ENCODE measurements at regions not wholly inside any gene's neighbourhood (a gene's known extent, or its start where the extent isn't known, plus 50 kb on each side); places are given as distances from the start of the nearest gene placed in this dataset.
"Not testable (repeated sequence)": the region's sequence is repeated elsewhere in the genome, so short reads cannot be mapped to it uniquely, and the experiment has no call there.

- DNase-seq (ENCODE audit: low read depth): no peak
These were observed 127.7 kb upstream of the KIF2A start for GRCh38 chr5:62178258-62178657.

DNA sequence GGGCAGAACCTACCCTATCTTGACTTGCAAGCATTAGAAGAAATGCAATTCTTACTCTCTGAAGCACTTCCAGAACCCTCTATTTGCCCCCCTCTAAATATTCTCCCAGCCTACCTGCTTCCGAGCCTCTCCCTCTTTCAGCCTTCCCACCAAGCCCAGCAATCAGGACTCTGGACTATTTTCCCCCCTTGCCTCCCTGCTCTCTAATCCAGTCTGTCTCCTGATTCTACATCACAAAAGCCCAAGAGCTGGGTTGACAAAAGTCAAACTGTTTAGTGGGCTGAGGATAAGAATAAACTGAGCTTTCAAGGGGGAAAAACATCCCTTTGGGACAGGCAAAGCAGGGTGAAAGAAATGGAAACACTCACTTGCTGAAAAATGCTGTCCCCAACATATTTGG, 123.2 kb upstream of the KIF2A start:
- no peak for DNase-seq (ENCODE audit: low read depth)

DNA sequence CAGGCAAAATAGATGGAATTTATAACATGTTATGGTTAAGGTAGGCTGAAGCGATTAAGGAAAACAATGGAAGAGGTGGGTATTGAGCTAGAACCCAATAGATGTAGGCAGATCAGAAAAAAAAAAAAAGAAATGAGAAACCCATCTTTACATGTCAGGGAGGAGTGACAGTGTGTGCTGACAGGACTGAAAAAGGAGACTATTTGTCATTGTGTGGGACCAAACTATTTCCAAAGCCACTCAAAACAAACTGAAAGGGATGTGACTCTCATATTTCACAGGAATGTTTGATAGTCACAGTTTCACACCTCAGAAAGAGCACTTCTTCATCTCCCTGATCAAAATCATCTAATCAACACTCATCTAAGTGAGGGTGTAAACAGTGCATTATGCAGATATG, 122.3 kb upstream of the KIF2A start:
- no peak for DNase-seq (ENCODE audit: low read depth)

DNA sequence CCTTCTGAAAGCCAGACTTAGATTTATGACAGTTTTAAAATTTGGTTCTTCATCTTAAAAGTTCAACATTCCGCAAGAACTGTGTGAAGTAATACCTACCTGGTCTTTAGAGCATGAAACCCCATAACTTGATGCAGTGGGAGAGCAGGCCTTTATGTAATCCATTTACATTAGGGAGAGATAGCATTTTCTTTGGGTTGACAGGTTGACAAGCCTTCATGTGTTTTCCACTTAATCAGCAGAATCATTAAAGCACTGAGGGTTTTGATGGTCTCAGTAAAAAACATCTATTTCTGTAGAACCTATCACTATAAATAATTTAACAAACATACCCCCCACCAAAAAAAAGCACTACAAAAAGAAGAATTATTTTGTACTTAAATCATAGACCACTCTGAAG, 121.6 kb upstream of the KIF2A start:
- DNase-seq (ENCODE audit: low read depth): no peak

DNA sequence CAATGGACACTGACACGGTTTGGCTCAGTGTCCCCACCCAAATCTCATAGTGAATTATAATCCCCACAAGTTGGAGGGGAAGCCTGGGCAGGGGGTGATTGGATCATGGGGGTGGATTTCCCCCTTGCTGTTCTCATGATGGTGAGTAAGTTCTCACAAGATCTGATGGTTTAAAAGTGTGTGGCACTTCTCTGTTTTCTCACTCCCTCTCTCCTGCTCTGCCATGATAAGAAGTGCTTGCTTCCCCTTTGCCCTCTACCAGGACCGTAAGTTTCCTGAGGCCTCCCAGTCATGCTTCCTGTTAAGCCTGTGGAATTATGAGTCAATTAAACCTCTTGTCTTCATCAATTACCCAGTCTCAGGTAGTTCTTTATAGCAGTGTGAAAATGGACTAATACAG, 115.8 kb upstream of the KIF2A start:
- DNase-seq (ENCODE audit: low read depth): no peak

DNA sequence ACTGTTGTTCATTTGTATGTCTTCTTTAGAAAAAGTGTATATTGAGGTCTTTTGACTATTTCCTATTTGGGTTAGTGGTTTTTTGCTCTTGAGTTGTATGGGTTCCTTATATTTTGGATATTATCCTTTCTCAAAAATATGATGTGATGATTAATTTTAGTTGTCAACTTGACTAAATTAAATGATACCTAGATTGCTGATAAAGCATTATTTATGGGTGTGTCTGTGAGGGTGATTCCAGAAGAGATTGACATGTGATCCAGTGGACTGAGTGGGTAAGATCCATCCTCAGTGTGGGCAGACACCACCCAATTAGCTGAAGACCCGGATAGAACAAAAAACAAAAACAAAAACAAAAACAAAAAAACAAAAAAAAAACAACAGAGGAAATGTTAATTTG, 115.1 kb upstream of the KIF2A start:
- DNase-seq (ENCODE audit: low read depth): no peak

- DNase-seq (ENCODE audit: low read depth): no peak
These were observed 113.0 kb upstream of the KIF2A start for GRCh38 chr5:62192958-62193357.

DNA sequence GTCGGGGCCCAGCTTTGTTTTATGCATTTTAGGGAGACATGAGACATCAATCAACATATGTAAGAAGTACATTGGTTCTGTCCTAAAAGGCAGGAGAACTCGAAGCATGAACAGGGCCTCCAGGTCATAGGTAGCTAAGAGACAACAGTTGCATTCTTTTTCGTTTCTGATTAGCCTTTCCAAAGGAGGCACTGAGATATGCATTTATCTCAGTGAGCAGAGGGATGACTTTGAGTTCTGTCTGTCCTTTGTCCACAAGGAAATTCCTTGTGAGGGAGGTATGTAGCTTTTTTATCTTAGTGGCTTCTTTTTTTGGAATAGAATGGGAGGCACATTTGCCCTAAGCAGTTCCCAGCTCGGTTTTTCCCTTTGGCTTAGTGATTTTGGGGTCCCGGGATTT, 109.5 kb upstream of the KIF2A start:
- DNase-seq (ENCODE audit: low read depth): not testable (repeated sequence)

- DNase-seq (ENCODE audit: low read depth): no peak
These were observed 108.3 kb upstream of the KIF2A start for GRCh38 chr5:62197697-62198096.

GRCh38 chr5:62198421-62198820, 107.6 kb upstream of the KIF2A start:
- no peak for DNase-seq (ENCODE audit: low read depth)

DNA sequence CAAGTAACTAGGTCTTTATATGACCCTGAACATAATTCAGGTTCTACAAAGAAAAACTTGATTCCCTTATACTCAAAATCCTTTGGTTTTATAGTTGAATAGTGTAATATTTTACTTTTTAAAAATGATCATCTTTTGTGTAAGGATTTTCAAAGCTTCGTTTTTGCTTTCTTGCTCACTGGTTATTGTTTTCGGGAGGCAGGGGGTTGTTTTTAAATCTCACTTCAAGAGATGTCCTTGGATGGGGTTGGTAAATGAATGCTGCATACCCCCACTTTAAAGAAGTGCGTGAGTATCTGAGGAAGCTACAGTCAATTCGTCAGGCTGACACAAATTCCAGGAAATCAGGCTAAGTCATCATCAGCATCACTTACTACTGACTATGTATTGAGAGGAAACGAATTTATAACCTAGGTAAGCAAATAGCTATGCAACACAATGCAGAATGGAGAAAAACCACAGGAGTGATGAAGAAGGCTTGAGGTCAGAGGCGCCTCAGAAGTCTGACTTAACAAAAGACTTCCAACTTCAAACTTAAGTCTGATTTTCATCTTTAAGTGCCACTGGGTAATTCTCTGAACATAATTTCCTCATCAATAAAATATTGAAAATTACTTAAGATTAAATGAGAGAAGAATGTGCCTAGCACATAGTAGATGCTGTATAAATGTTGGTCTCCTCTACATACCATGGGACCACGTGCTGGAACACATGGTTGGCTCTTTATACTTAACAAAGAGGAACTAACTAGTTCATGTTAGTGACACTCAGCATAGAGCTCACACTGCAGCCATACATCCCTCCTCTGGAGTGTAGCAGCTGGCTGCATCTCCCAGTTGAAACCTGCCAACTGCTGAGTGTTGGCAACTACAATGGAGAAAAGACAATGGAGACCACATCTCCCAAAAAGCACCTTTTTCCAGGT, 106.0 kb upstream of the KIF2A start:
- DNase-seq (ENCODE audit: low read depth): no peak

- no peak for DNase-seq (ENCODE audit: low read depth)
These were observed 99.7 kb upstream of the KIF2A start for GRCh38 chr5:62206150-62206829.

- DNase-seq (ENCODE audit: low read depth): no peak
These were observed 97.7 kb upstream of the KIF2A start for GRCh38 chr5:62208218-62208852.

DNA sequence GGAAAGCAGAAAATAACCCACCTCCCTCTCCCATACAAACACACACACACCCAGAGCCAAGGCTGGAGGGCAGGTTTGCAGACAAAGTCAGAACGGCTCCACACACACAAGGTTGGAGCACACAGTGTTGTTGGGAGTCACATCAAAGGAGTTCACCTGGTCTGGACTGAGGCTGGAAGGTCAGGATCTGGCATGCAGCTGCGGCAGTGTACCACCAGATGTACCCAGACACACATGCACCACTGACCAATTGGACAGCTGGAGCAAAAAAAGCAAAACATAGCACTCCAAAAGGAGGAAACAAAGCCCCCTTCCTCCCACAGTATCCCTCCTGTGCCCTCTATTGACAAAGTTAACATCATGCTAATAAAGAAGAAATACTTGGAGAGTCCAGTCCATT, 94.6 kb upstream of the KIF2A start:
- no peak for DNase-seq (ENCODE audit: low read depth)

DNA sequence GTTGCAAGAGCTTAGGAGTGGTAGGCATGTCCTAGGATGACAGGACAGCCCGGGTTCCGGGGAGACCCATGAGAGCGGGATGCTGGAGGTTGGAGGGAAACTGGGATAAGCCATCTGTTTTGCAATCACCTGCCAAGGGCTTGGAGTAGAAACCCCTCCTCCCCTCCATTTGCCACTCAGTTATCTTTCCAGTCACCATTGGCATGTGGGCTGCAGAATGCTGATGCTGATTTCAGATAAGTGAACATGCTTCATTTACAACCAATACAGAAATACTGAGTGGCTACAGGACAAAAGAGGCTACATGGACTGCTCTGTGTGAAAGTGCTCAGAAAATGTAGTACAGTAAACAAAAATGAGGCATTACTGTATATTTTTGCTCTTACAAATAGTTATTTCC, 93.4 kb upstream of the KIF2A start:
- DNase-seq (ENCODE audit: low read depth): no peak

GRCh38 chr5:62214701-62215100, 91.3 kb upstream of the KIF2A start:
- no peak for DNase-seq (ENCODE audit: low read depth)

- not testable (repeated sequence) for DNase-seq (ENCODE audit: low read depth)
These were observed 89.4 kb upstream of the KIF2A start for GRCh38 chr5:62216603-62217002.

GRCh38 chr5:62217095-62217494, 88.9 kb upstream of the KIF2A start:
- not testable (repeated sequence) for DNase-seq (ENCODE audit: low read depth)

- not testable (repeated sequence) for DNase-seq (ENCODE audit: low read depth)
These were observed 87.1 kb upstream of the KIF2A start for GRCh38 chr5:62218860-62219259.

DNA sequence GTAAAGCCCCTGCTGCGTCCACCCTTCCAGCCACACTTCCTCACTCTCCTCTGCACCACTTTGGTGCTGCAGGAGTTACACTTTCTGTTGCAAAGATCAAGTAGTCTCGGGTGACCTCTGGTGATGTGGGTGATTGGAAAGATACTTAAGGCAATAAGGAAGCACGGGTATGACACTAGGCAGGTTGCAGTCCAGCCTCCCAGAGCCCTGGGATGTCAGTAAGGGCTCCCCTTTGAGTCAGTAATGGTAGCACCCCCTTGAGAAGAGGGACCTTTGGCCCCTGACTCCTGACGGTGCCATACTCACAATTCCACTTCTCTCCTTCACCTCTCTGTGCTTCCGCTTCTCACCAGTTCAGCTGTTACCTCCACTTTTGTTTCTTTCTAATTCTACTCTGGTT, 84.1 kb upstream of the KIF2A start:
- not testable (repeated sequence) for DNase-seq (ENCODE audit: low read depth)

- peak; percentile 66 for DNase-seq (ENCODE audit: low read depth)
These were observed 83.7 kb upstream of the KIF2A start for GRCh38 chr5:62222305-62222704.

DNA sequence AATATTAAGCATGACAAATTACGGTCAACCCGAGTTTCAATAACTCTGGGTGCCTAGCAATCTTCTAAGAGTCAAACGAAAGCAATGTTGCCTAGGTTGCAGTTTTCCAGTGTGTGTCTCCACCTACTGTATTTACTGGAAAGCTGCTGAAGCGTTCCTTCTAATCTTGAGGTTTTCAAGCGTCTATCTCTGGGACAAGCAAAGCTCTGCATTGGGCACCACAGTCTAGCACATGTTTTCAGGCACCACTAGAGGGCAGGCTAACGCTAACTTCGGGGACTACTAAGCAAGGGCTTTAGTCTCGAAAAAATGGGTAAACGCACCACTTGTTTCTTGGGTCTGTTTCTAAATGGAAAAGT, 82.7 kb upstream of the KIF2A start:
- not testable (repeated sequence) for DNase-seq (ENCODE audit: low read depth)

GRCh38 chr5:62224987-62225601, 80.9 kb upstream of the KIF2A start:
- not testable (repeated sequence) for DNase-seq (ENCODE audit: low read depth)
